ENCODE measurements at regions not wholly inside any gene's neighbourhood (a gene's known extent, or its start where the extent isn't known, plus 50 kb on each side); places are given as distances from the start of the nearest gene placed in this dataset.
A peak's percentile ranks its signal among the peaks of the same experiment; 100 is the strongest.

GRCh38 chr5:115456056-115456455, 88.5 kb downstream of the FEM1C start:
- DNase-seq (ENCODE audit: low read depth) (no peak), FAIRE-seq (no peak)
- TF ChIP-seq CTCF (IDR thresholded peaks at IDR 0.05; ENCODE audit: insufficient read depth, low read depth, low read length) (no peak), EZH2 (IDR thresholded peaks at IDR 0.05; ENCODE audit: insufficient read depth, low read length) (no peak)
- Histone ChIP-seq H3K4me1 (ENCODE audit: insufficient read depth, low read length) (peaks cover 33% of the 10 kb centered on the region), H3K27me3 (ENCODE audit: insufficient read depth, low read length) (no peaks in the 10 kb centered on the region), H3K4me2 (ENCODE audit: low read length) (no peak overlapping the region), H3K27ac (ENCODE audit: low read depth, low read length) (no peak overlapping the region), H2AFZ (ENCODE audit: low read depth, low read length) (no peak overlapping the region), H3K79me2 (ENCODE audit: insufficient read depth, low read length) (no peaks in the 10 kb centered on the region), H3K9ac (ENCODE audit: low read length) (no peak overlapping the region), H3K9me3 (ENCODE audit: insufficient read depth, low read depth, low read length) (no peaks in the 10 kb centered on the region), H3K36me3 (ENCODE audit: insufficient read depth, low read length) (no peaks in the 10 kb centered on the region), H3K4me3 (ENCODE audit: insufficient read depth, low read depth, low read length) (no peak overlapping the region), H4K20me1 (ENCODE audit: insufficient read depth, low read length) (no peaks in the 10 kb centered on the region)
- Mint-ChIP-seq H3K4me3 (ENCODE audit: unreplicated experiment) (no peak overlapping the region), H3K9me3 (ENCODE audit: unreplicated experiment) (no peaks in the 10 kb centered on the region), H3K27ac (ENCODE audit: unreplicated experiment) (no peak overlapping the region), H3K27me3 (ENCODE audit: low read depth, unreplicated experiment) (no peaks in the 10 kb centered on the region), H3K4me1 (ENCODE audit: low read depth, unreplicated experiment) (peaks cover 31% of the 10 kb centered on the region), H3K36me3 (ENCODE audit: low read depth, unreplicated experiment) (no peaks in the 10 kb centered on the region)

GRCh38 chr5:115455301-115455707, 89.3 kb downstream of the FEM1C start:
- Mint-ChIP-seq H3K27me3 (ENCODE audit: low read depth, unreplicated experiment) (no peaks in the 10 kb centered on the region), H3K9me3 (ENCODE audit: unreplicated experiment) (no peaks in the 10 kb centered on the region), H3K4me1 (ENCODE audit: low read depth, unreplicated experiment) (peaks cover 36% of the 10 kb centered on the region), H3K36me3 (ENCODE audit: low read depth, unreplicated experiment) (no peaks in the 10 kb centered on the region), H3K4me3 (ENCODE audit: unreplicated experiment) (no peak overlapping the region), H3K27ac (ENCODE audit: unreplicated experiment) (peak overlapping the region; percentile 35)
- Histone ChIP-seq H3K4me2 (ENCODE audit: low read length) (peak overlapping the region; percentile 40), H3K79me2 (ENCODE audit: insufficient read depth, low read length) (no peaks in the 10 kb centered on the region), H3K27ac (ENCODE audit: low read depth, low read length) (no peak overlapping the region), H2AFZ (ENCODE audit: low read depth, low read length) (peak overlapping the region; percentile 43), H3K36me3 (ENCODE audit: insufficient read depth, low read length) (no peaks in the 10 kb centered on the region), H3K9me3 (ENCODE audit: insufficient read depth, low read depth, low read length) (no peaks in the 10 kb centered on the region), H4K20me1 (ENCODE audit: insufficient read depth, low read length) (no peaks in the 10 kb centered on the region), H3K4me3 (ENCODE audit: insufficient read depth, low read depth, low read length) (no peak overlapping the region), H3K27me3 (ENCODE audit: insufficient read depth, low read length) (no peaks in the 10 kb centered on the region), H3K9ac (ENCODE audit: low read length) (no peak overlapping the region), H3K4me1 (ENCODE audit: insufficient read depth, low read length) (peaks cover 31% of the 10 kb centered on the region)
- FAIRE-seq (peak; percentile 34), DNase-seq (ENCODE audit: low read depth) (peak; percentile 84)
- TF ChIP-seq EZH2 (IDR thresholded peaks at IDR 0.05; ENCODE audit: insufficient read depth, low read length) (no peak), CTCF (IDR thresholded peaks at IDR 0.05; ENCODE audit: insufficient read depth, low read depth, low read length) (no peak)

- H3K4me3 Mint-ChIP-seq (ENCODE audit: unreplicated experiment), result no peak overlapping the region
- no peak for TF ChIP-seq EZH2 (IDR thresholded peaks at IDR 0.05; ENCODE audit: insufficient read depth, low read length)
- no peak for TF ChIP-seq CTCF (IDR thresholded peaks at IDR 0.05; ENCODE audit: insufficient read depth, low read depth, low read length)
- Histone ChIP-seq H3K4me1 (ENCODE audit: insufficient read depth, low read length) (peaks cover 27% of the 10 kb centered on the region), H3K27me3 (ENCODE audit: insufficient read depth, low read length) (no peaks in the 10 kb centered on the region), H3K9ac (ENCODE audit: low read length) (no peak overlapping the region), H4K20me1 (ENCODE audit: insufficient read depth, low read length) (no peaks in the 10 kb centered on the region), H3K4me3 (ENCODE audit: insufficient read depth, low read depth, low read length) (no peak overlapping the region), H2AFZ (ENCODE audit: low read depth, low read length) (no peak overlapping the region), H3K27ac (ENCODE audit: low read depth, low read length) (no peak overlapping the region), H3K79me2 (ENCODE audit: insufficient read depth, low read length) (no peaks in the 10 kb centered on the region), H3K36me3 (ENCODE audit: insufficient read depth, low read length) (no peaks in the 10 kb centered on the region), H3K9me3 (ENCODE audit: insufficient read depth, low read depth, low read length) (no peaks in the 10 kb centered on the region), H3K4me2 (ENCODE audit: low read length) (no peak overlapping the region)
- H3K9me3 Mint-ChIP-seq (ENCODE audit: unreplicated experiment), result no peaks in the 10 kb centered on the region
- no peak for DNase-seq (ENCODE audit: low read depth)
- H3K36me3 Mint-ChIP-seq (ENCODE audit: low read depth, unreplicated experiment), result no peaks in the 10 kb centered on the region
- peak overlapping the region; percentile 13 for H3K27ac Mint-ChIP-seq (ENCODE audit: unreplicated experiment)
- no peaks in the 10 kb centered on the region for H3K27me3 Mint-ChIP-seq (ENCODE audit: low read depth, unreplicated experiment)
- H3K4me1 Mint-ChIP-seq (ENCODE audit: low read depth, unreplicated experiment), result peaks cover 37% of the 10 kb centered on the region
- FAIRE-seq, result no peak
Measured at GRCh38 chr5:115453391-115454095, 91.0 kb downstream of the FEM1C start.
